ENCODE measurements at regions not wholly inside any gene's neighbourhood (a gene's known extent, or its start where the extent isn't known, plus 50 kb on each side); places are given as distances from the start of the nearest gene placed in this dataset.
"Not testable (repeated sequence)": the region's sequence is repeated elsewhere in the genome, so short reads cannot be mapped to it uniquely, and the experiment has no call there.

GRCh38 chr17:70355185-70355584 is 185.9 kb downstream of the KCNJ2 start:
- Histone ChIP-seq H3K36me3 (ENCODE audit: insufficient read depth, low read length) (no peaks in the 10 kb centered on the region), H3K9ac (ENCODE audit: low read depth, low read length) (no peak overlapping the region), H3K9me3 (ENCODE audit: control insufficient read depth, insufficient read depth, low read length) (no peaks in the 10 kb centered on the region), H3K4me1 (ENCODE audit: insufficient read depth, low read length) (peaks cover 9% of the 10 kb centered on the region; the same call in 1 of the 2 replicates)

- no peak overlapping the region for H3K9ac ChIP-seq (ENCODE audit: low read depth, low read length)
- H3K36me3 ChIP-seq (ENCODE audit: insufficient read depth, low read length), result no peaks in the 10 kb centered on the region
These were observed 187.9 kb downstream of the KCNJ2 start for GRCh38 chr17:70357190-70357589.

GRCh38 chr17:70365091-70365583 is 195.8 kb downstream of the KCNJ2 start:
- H3K36me3 ChIP-seq (ENCODE audit: insufficient read depth, low read length), result no peaks in the 10 kb centered on the region
- no peak overlapping the region for H3K9ac ChIP-seq (ENCODE audit: low read depth, low read length)
- no peaks in the 10 kb centered on the region for H3K9me3 ChIP-seq (ENCODE audit: control insufficient read depth, insufficient read depth, low read length)
- H3K4me1 ChIP-seq (ENCODE audit: insufficient read depth, low read length), result peaks cover 22% of the 10 kb centered on the region

More at GRCh38 chr17:70357190-70357589, 187.9 kb downstream of the KCNJ2 start:
- H3K4me1 ChIP-seq (ENCODE audit: insufficient read depth, low read length), result peaks cover 9% of the 10 kb centered on the region; the same call in 1 of the 2 replicates
- H3K9me3 ChIP-seq (ENCODE audit: control insufficient read depth, insufficient read depth, low read length), result no peaks in the 10 kb centered on the region

- Histone ChIP-seq H3K36me3 (ENCODE audit: insufficient read depth, low read length) (no peaks in the 10 kb centered on the region), H3K4me1 (ENCODE audit: insufficient read depth, low read length) (peaks cover 22% of the 10 kb centered on the region), H3K9ac (ENCODE audit: low read depth, low read length) (no peak overlapping the region), H3K9me3 (ENCODE audit: control insufficient read depth, insufficient read depth, low read length) (no peaks in the 10 kb centered on the region)
These were observed 197.1 kb downstream of the KCNJ2 start for GRCh38 chr17:70366386-70366785.

GRCh38 chr17:70368011-70368410 is 198.7 kb downstream of the KCNJ2 start:
- no peaks in the 10 kb centered on the region for H3K36me3 ChIP-seq (ENCODE audit: insufficient read depth, low read length)
- no peak overlapping the region for H3K9ac ChIP-seq (ENCODE audit: low read depth, low read length)
- no peaks in the 10 kb centered on the region for H3K9me3 ChIP-seq (ENCODE audit: control insufficient read depth, insufficient read depth, low read length)
- peaks cover 22% of the 10 kb centered on the region for H3K4me1 ChIP-seq (ENCODE audit: insufficient read depth, low read length)

GRCh38 chr17:70369391-70369790 is 200.1 kb downstream of the KCNJ2 start:
- no peaks in the 10 kb centered on the region for H3K36me3 ChIP-seq (ENCODE audit: insufficient read depth, low read length)
- H3K9me3 ChIP-seq (ENCODE audit: control insufficient read depth, insufficient read depth, low read length), result no peaks in the 10 kb centered on the region
- no peak overlapping the region for H3K9ac ChIP-seq (ENCODE audit: low read depth, low read length)
- peaks cover 22% of the 10 kb centered on the region for H3K4me1 ChIP-seq (ENCODE audit: insufficient read depth, low read length)

GRCh38 chr17:70370816-70371215 is 201.5 kb downstream of the KCNJ2 start:
- H3K9me3 ChIP-seq (ENCODE audit: control insufficient read depth, insufficient read depth, low read length), result no peaks in the 10 kb centered on the region
- peaks cover 10% of the 10 kb centered on the region; the same call in 1 of the 2 replicates for H3K4me1 ChIP-seq (ENCODE audit: insufficient read depth, low read length)
- no peaks in the 10 kb centered on the region for H3K36me3 ChIP-seq (ENCODE audit: insufficient read depth, low read length)
- no peak overlapping the region for H3K9ac ChIP-seq (ENCODE audit: low read depth, low read length)

GRCh38 chr17:70373369-70373768 is 204.0 kb downstream of the KCNJ2 start:
- Histone ChIP-seq H3K36me3 (ENCODE audit: insufficient read depth, low read length) (no peaks in the 10 kb centered on the region), H3K9me3 (ENCODE audit: control insufficient read depth, insufficient read depth, low read length) (no peaks in the 10 kb centered on the region)

GRCh38 chr17:70374496-70374895 is 205.2 kb downstream of the KCNJ2 start:
- H3K4me1 ChIP-seq (ENCODE audit: insufficient read depth, low read length), result 0 out of 2 replicates have a peak, but pooled peaks cover 2% of the 10 kb centered on the region
- no peaks in the 10 kb centered on the region for H3K36me3 ChIP-seq (ENCODE audit: insufficient read depth, low read length)
- H3K9ac ChIP-seq (ENCODE audit: low read depth, low read length), result no peak overlapping the region
- no peaks in the 10 kb centered on the region for H3K9me3 ChIP-seq (ENCODE audit: control insufficient read depth, insufficient read depth, low read length)

More at GRCh38 chr17:70373369-70373768, 204.0 kb downstream of the KCNJ2 start:
- Histone ChIP-seq H3K9ac (ENCODE audit: low read depth, low read length) (no peak overlapping the region), H3K4me1 (ENCODE audit: insufficient read depth, low read length) (0 out of 2 replicates have a peak, but pooled peaks cover 2% of the 10 kb centered on the region)

GRCh38 chr17:70375406-70375805 is 206.1 kb downstream of the KCNJ2 start:
- 0 out of 2 replicates have a peak, but pooled peaks cover 2% of the 10 kb centered on the region for H3K4me1 ChIP-seq (ENCODE audit: insufficient read depth, low read length)
- H3K36me3 ChIP-seq (ENCODE audit: insufficient read depth, low read length), result no peaks in the 10 kb centered on the region
- no peaks in the 10 kb centered on the region for H3K9me3 ChIP-seq (ENCODE audit: control insufficient read depth, insufficient read depth, low read length)
- H3K9ac ChIP-seq (ENCODE audit: low read depth, low read length), result no peak overlapping the region

GRCh38 chr17:70375813-70376770 is 206.8 kb downstream of the KCNJ2 start:
- Histone ChIP-seq H3K4me1 (ENCODE audit: insufficient read depth, low read length) (0 out of 2 replicates have a peak, but pooled peaks cover 2% of the 10 kb centered on the region), H3K9me3 (ENCODE audit: control insufficient read depth, insufficient read depth, low read length) (no peaks in the 10 kb centered on the region), H3K36me3 (ENCODE audit: insufficient read depth, low read length) (no peaks in the 10 kb centered on the region), H3K9ac (ENCODE audit: low read depth, low read length) (no peak overlapping the region)

GRCh38 chr17:70377654-70378053 is 208.3 kb downstream of the KCNJ2 start:
- H3K9me3 ChIP-seq (ENCODE audit: control insufficient read depth, insufficient read depth, low read length), result no peaks in the 10 kb centered on the region
- H3K4me1 ChIP-seq (ENCODE audit: insufficient read depth, low read length), result 0 out of 2 replicates have a peak, but pooled peaks cover 2% of the 10 kb centered on the region
- H3K36me3 ChIP-seq (ENCODE audit: insufficient read depth, low read length), result no peaks in the 10 kb centered on the region
- H3K9ac ChIP-seq (ENCODE audit: low read depth, low read length), result no peak overlapping the region

GRCh38 chr17:70378076-70378475 is 208.7 kb downstream of the KCNJ2 start:
- Histone ChIP-seq H3K9me3 (ENCODE audit: control insufficient read depth, insufficient read depth, low read length) (no peaks in the 10 kb centered on the region), H3K9ac (ENCODE audit: low read depth, low read length) (no peak overlapping the region), H3K4me1 (ENCODE audit: insufficient read depth, low read length) (0 out of 2 replicates have a peak, but pooled peaks cover 2% of the 10 kb centered on the region), H3K36me3 (ENCODE audit: insufficient read depth, low read length) (no peaks in the 10 kb centered on the region)

GRCh38 chr17:70379945-70380344 is 210.6 kb downstream of the KCNJ2 start:
- Histone ChIP-seq H3K4me1 (ENCODE audit: insufficient read depth, low read length) (0 out of 2 replicates have a peak, but pooled peaks cover 2% of the 10 kb centered on the region), H3K9ac (ENCODE audit: low read depth, low read length) (no peak overlapping the region), H3K9me3 (ENCODE audit: control insufficient read depth, insufficient read depth, low read length) (no peaks in the 10 kb centered on the region), H3K36me3 (ENCODE audit: insufficient read depth, low read length) (no peaks in the 10 kb centered on the region)

- not testable (repeated sequence) for H3K36me3 ChIP-seq (ENCODE audit: insufficient read depth, low read length); H3K9ac ChIP-seq (ENCODE audit: low read depth, low read length); H3K4me1 ChIP-seq (ENCODE audit: insufficient read depth, low read length); H3K9me3 ChIP-seq (ENCODE audit: control insufficient read depth, insufficient read depth, low read length)
These were observed 212.6 kb downstream of the KCNJ2 start for GRCh38 chr17:70381916-70382315.

Data from ES-I3 (cell line).